Lung (tissue), 11 donors: ENCODE measurements at regions not wholly inside any gene's neighbourhood (a gene's known extent, or its start where the extent isn't known, plus 50 kb on each side); places are given as distances from the start of the nearest gene placed in this dataset.
A peak's percentile ranks its signal among the peaks of the same experiment; 100 is the strongest.

ENCODE experiments used
- ATAC-seq: fragments of 200-7000 bp; cut with Tn5 transposase; one replicate; pipeline ENCODE4 v1.9.1; 2020; ENCODE audit warnings: moderate number of reproducible peaks; ENCODE audit not compliant: insufficient read depth, low FRiP score
- DNase-seq, 3 donors: peaks; one replicate each; pipeline ENCODE4 v3.0.0-alpha.2; 2013 to 2017
- H3K27ac ChIP-seq, 2 donors: one replicate each; pipeline ENCODE4 v1.5.1; 2013; ENCODE audit warnings: mild to moderate bottlenecking in 2 of 2, moderate library complexity in 2 of 2, control low read depth in 1 of 2, inconsistent platforms in 1 of 2, low read depth in 1 of 2, low read length in 1 of 2
- H3K27me3 ChIP-seq, 3 donors: one replicate each; pipeline ENCODE4 v1.5.1; 2013; ENCODE audit warnings: low read length in 2 of 3; ENCODE audit not compliant: control insufficient read depth in 3 of 3, insufficient read depth in 3 of 3
- H3K36me3 ChIP-seq, 4 donors: one replicate each; pipeline ENCODE4 v1.5.1; 2013; ENCODE audit warnings: low read length in 4 of 4, mild to moderate bottlenecking in 1 of 4, moderate library complexity in 1 of 4; ENCODE audit not compliant: control insufficient read depth in 4 of 4, insufficient read depth in 4 of 4
- H3K4me1 ChIP-seq, 5 donors: one replicate each; pipeline ENCODE4 v1.5.1; 2013; ENCODE audit warnings: low read length in 5 of 5, mild to moderate bottlenecking in 2 of 5, moderate library complexity in 1 of 5; ENCODE audit not compliant: control insufficient read depth in 5 of 5, insufficient read depth in 5 of 5
- H3K4me3 ChIP-seq: one replicate; pipeline ENCODE4 v1.5.1; 2013; ENCODE audit warnings: mild to moderate bottlenecking, control low read depth, moderate library complexity
- H3K9ac ChIP-seq, 2 donors: one replicate each; pipeline ENCODE4 v1.5.1; 2013; ENCODE audit warnings: low read length in 2 of 2, control low read depth in 1 of 2; ENCODE audit not compliant: insufficient read depth in 1 of 2
- H3K9me3 ChIP-seq, 4 donors: one replicate each; pipeline ENCODE4 v1.5.1; 2013; ENCODE audit warnings: low read length in 3 of 4, mild to moderate bottlenecking in 1 of 4, moderate library complexity in 1 of 4; ENCODE audit not compliant: control insufficient read depth in 4 of 4, insufficient read depth in 3 of 4
- CTCF ChIP-seq: IDR thresholded peaks from 2 replicates; pipeline ENCODE4 v1.5.1; 2012; ENCODE audit warnings: mild to moderate bottlenecking; ENCODE audit errors: control extremely low read depth, extremely low read depth
- WGBS, 2 donors: extraction: QIAGEN DNeasy Blood & Tissue Kit; methylation state at CpG; one replicate each; pipeline ENCODE4 v1.1.7; 2013; 5-methylcytosine and 5-hydroxymethylcytosine counted together
- donor health status: control.
- donor health status: control.
- donor health status: Bipolar disorder and iron deficiency.
- donor health status: healthy.
- donor health status: DM: yes; HTN: yes; CAD: no.

- no peaks in the 10 kb centered on the region for H3K27me3 ChIP-seq
- ATAC-seq (no peak), DNase-seq (no peak)
- H3K4me3 ChIP-seq: no peak overlapping the region
- no peaks in the 10 kb centered on the region for H3K4me1 ChIP-seq
- H3K27ac ChIP-seq: no peak overlapping the region
- H3K36me3 ChIP-seq: no peaks in the 10 kb centered on the region
- TF ChIP-seq CTCF: no peak
- H3K9me3 ChIP-seq: peaks cover 0 to 5% (median 1%) of the 10 kb centered on the region in 4 donors
- H3K9ac ChIP-seq: no peak overlapping the region
These were observed 113.3 kb upstream of the GBE1 start for GRCh38 chr3:81874738-81875137.

GRCh38 chr3:81872566-81872965 lies 111.1 kb upstream of the GBE1 start:
- Histone ChIP-seq H3K4me3 (no peak overlapping the region), H3K27me3 (no peaks in the 10 kb centered on the region), H3K36me3 (no peaks in the 10 kb centered on the region), H3K9ac (no peak overlapping the region), H3K4me1 (no peaks in the 10 kb centered on the region), H3K27ac (no peak overlapping the region), H3K9me3 (no peaks in the 10 kb centered on the region)
- DNase-seq: no peak
- ATAC-seq: no peak
- no peak for TF ChIP-seq CTCF
- 79 to 81% methylated on average over 1 of the region's 1 CpG for WGBS, 2 donors

- WGBS, 2 donors: 39 to 51% methylated on average over 3 of the region's 3 CpGs
- DNase-seq: peak in 2 of 3 donors; percentile 26 to 33
- H3K9me3 ChIP-seq: no peaks in the 10 kb centered on the region
These were observed 110.1 kb upstream of the GBE1 start for GRCh38 chr3:81871358-81872155.

More at GRCh38 chr3:81871358-81872155, 110.1 kb upstream of the GBE1 start:
- Histone ChIP-seq H3K4me1 (no peaks in the 10 kb centered on the region), H3K27ac (no peak overlapping the region), H3K4me3 (no peak overlapping the region), H3K9ac (no peak overlapping the region), H3K36me3 (no peaks in the 10 kb centered on the region), H3K27me3 (no peaks in the 10 kb centered on the region)
- TF ChIP-seq CTCF: no peak
- no peak for ATAC-seq
